ENCODE measurements at regions not wholly inside any gene's neighbourhood (a gene's known extent, or its start where the extent isn't known, plus 50 kb on each side); places are given as distances from the start of the nearest gene placed in this dataset.

GRCh38 chr15:36468746-36469145, 110.7 kb upstream of the CDIN1 start:
- Mint-ChIP-seq H3K4me3 (no peak overlapping the region), H3K27ac (peak overlapping the region; percentile 15 to 40 (median 22))

GRCh38 chr15:36469311-36469966, 110.0 kb upstream of the CDIN1 start:
- H3K27ac Mint-ChIP-seq, result peak overlapping the region in 1 of 3 experiments; percentile 40
- H3K4me3 Mint-ChIP-seq, result no peak overlapping the region
- H3K27me3 Mint-ChIP-seq (ENCODE audit: low read depth), result no peaks in the 10 kb centered on the region
- no peaks in the 10 kb centered on the region for H3K36me3 Mint-ChIP-seq (ENCODE audit: low read depth)
- H3K9me3 Mint-ChIP-seq, result peaks cover 6% of the 10 kb centered on the region
- no peak for TF ChIP-seq CTCF (IDR thresholded peaks at IDR 0.05; ENCODE audit: unreplicated experiment in 3 of 3)
- no peaks in the 10 kb centered on the region for H3K4me1 Mint-ChIP-seq

More at GRCh38 chr15:36468746-36469145, 110.7 kb upstream of the CDIN1 start:
- Mint-ChIP-seq H3K9me3 (peaks cover 10% of the 10 kb centered on the region), H3K36me3 (ENCODE audit: low read depth) (no peaks in the 10 kb centered on the region), H3K27me3 (ENCODE audit: low read depth) (no peaks in the 10 kb centered on the region), H3K4me1 (no peaks in the 10 kb centered on the region)
- TF ChIP-seq CTCF (IDR thresholded peaks at IDR 0.05; ENCODE audit: unreplicated experiment in 3 of 3), result no peak

- no peak for TF ChIP-seq CTCF (IDR thresholded peaks at IDR 0.05; ENCODE audit: unreplicated experiment in 3 of 3)
- H3K4me1 Mint-ChIP-seq, result no peaks in the 10 kb centered on the region
- no peaks in the 10 kb centered on the region for H3K27me3 Mint-ChIP-seq (ENCODE audit: low read depth)
- no peaks in the 10 kb centered on the region for H3K36me3 Mint-ChIP-seq (ENCODE audit: low read depth)
- H3K27ac Mint-ChIP-seq, result no peak overlapping the region
- H3K9me3 Mint-ChIP-seq, result no peaks in the 10 kb centered on the region
- no peak overlapping the region for H3K4me3 Mint-ChIP-seq
These were observed 106.8 kb upstream of the CDIN1 start for GRCh38 chr15:36472672-36473071.

- no peak for TF ChIP-seq CTCF (IDR thresholded peaks at IDR 0.05; ENCODE audit: unreplicated experiment in 3 of 3)
- no peaks in the 10 kb centered on the region for H3K4me1 Mint-ChIP-seq
- H3K9me3 Mint-ChIP-seq, result peaks cover 3% of the 10 kb centered on the region
- no peak overlapping the region for H3K27ac Mint-ChIP-seq
- no peak overlapping the region for H3K4me3 Mint-ChIP-seq
- no peaks in the 10 kb centered on the region for H3K27me3 Mint-ChIP-seq (ENCODE audit: low read depth)
- H3K36me3 Mint-ChIP-seq (ENCODE audit: low read depth), result no peaks in the 10 kb centered on the region
These were observed 100.9 kb upstream of the CDIN1 start for GRCh38 chr15:36478561-36478960.

- TF ChIP-seq CTCF (IDR thresholded peaks at IDR 0.05; ENCODE audit: unreplicated experiment in 3 of 3), result no peak
- Mint-ChIP-seq H3K27me3 (ENCODE audit: low read depth) (no peaks in the 10 kb centered on the region), H3K4me3 (no peak overlapping the region), H3K4me1 (no peaks in the 10 kb centered on the region), H3K27ac (no peak overlapping the region), H3K9me3 (peaks cover 3% of the 10 kb centered on the region), H3K36me3 (ENCODE audit: low read depth) (no peaks in the 10 kb centered on the region)
These were observed 100.1 kb upstream of the CDIN1 start for GRCh38 chr15:36479200-36479896.

- H3K9me3 Mint-ChIP-seq, result peaks cover 3% of the 10 kb centered on the region
- no peak overlapping the region for H3K4me3 Mint-ChIP-seq
- no peaks in the 10 kb centered on the region for H3K4me1 Mint-ChIP-seq
- H3K36me3 Mint-ChIP-seq (ENCODE audit: low read depth), result no peaks in the 10 kb centered on the region
- no peak overlapping the region for H3K27ac Mint-ChIP-seq
- no peak for TF ChIP-seq CTCF (IDR thresholded peaks at IDR 0.05; ENCODE audit: unreplicated experiment in 3 of 3)
- no peaks in the 10 kb centered on the region for H3K27me3 Mint-ChIP-seq (ENCODE audit: low read depth)
These were observed 98.3 kb upstream of the CDIN1 start for GRCh38 chr15:36481156-36481555.

Data from nephron (organoid).